ENCODE measurements at regions not wholly inside any gene's neighbourhood (a gene's known extent, or its start where the extent isn't known, plus 50 kb on each side); places are given as distances from the start of the nearest gene placed in this dataset.

GRCh38 chr9:20043035-20043434 lies 254.2 kb upstream of the SLC24A2 start:
- DNase-seq (ENCODE audit: low read depth, low spot score) = peak; percentile 0

- DNase-seq (ENCODE audit: low read depth, low spot score) = no peak
Observed at GRCh38 chr9:20042128-20042711, 253.4 kb upstream of the SLC24A2 start.

DNA sequence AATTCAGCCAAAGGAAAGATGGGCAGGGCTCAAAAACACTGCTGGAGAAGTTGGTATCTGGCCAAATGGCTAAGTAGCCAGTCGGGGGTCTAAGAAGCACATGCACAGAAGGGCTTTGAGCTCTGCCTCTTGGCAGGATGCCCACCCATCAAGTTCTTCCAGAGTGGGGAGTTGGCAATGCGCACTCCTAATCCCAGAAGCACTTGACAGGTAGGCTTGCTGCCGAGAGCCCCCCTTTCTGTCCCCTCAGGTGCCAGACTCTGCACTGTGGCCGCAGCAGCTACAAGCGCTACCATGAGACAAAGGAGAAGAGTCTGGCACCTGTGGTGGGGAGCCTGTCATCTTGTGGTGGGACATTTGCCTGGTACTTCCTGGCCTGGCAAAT lies 252.9 kb upstream of the SLC24A2 start:
- no peak for DNase-seq (ENCODE audit: low read depth, low spot score)

- DNase-seq (ENCODE audit: low read depth, low spot score) = no peak
Observed at GRCh38 chr9:20040991-20041696, 252.3 kb upstream of the SLC24A2 start.

GRCh38 chr9:20037699-20038098 lies 248.9 kb upstream of the SLC24A2 start:
- DNase-seq (ENCODE audit: low read depth, low spot score) = no peak

- DNase-seq (ENCODE audit: low read depth, low spot score) = no peak
Observed at GRCh38 chr9:20033511-20033910, 244.7 kb upstream of the SLC24A2 start.

DNA sequence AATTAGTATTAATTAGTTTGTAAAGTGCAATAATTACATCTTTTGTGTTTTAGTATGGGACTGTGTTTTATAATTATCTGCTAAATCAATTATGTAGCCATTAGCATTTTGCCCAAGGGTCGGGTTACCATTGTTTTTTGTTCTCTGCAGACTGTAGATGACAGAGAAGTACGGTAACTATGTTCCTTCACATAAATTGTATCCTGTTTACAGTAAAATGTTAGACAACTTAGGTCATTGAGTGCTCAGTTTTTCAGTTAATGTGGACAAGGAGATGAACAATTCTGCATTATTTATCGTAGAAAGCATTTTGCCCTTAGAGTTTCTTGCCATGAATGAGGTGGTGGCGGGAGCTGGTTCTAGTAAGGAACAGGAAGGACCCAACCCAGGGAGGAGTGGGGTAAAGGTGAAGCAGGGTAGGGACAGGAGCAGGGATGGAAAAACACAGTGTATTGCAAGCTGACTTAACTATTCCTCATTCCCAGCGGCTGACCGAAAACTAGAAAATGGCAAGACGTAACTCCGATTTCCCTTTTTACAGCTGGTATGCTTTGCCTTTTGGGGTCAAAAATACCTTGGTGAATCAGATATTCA lies 243.7 kb upstream of the SLC24A2 start:
- no peak for DNase-seq (ENCODE audit: low read depth, low spot score)

- no peak for DNase-seq (ENCODE audit: low read depth, low spot score)
Observed at GRCh38 chr9:20031836-20032235, 243.0 kb upstream of the SLC24A2 start.

- DNase-seq (ENCODE audit: low read depth, low spot score) = no peak
Observed at GRCh38 chr9:20030671-20031070, 241.8 kb upstream of the SLC24A2 start.

DNA sequence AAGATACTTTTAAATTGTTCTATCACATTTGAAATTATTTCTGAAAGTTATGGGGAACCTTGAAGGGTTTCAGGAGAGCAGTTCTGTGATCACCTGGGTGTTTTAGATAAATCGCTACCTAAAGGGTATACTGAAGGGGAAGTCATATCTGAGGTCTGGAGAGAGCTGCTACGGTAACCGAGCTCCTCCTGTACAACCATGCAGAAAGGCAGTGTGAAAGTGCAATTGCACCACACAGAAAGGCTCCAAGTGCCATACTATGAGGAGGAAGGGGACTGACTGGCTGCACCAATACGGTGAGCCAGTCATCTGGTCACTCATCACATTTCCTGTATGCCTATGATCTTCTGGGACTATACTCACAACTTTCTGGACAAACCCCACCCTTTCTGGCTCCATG lies 241.4 kb upstream of the SLC24A2 start:
- DNase-seq (ENCODE audit: low read depth, low spot score) = no peak

DNA sequence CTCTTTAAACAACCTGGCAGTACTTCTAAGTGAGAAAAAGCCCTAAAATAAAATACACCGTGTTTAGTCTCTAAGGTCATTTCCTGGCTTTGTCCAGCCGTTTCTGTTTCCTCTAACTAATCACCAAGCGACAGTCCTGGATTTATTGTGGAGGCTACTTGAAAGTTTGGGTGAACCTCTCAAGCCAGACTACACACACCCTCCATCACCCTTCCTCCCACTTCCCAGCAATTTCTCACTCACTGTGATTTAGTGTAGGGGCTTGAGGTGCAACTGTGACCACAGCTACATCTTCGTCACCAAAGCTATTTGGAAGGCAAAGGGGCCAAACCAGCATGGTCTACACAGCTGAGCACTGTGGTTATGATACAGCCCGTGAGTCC lies 240.0 kb upstream of the SLC24A2 start:
- no peak for DNase-seq (ENCODE audit: low read depth, low spot score)

- no peak for DNase-seq (ENCODE audit: low read depth, low spot score)
Observed at GRCh38 chr9:20028192-20028848, 239.5 kb upstream of the SLC24A2 start.

GRCh38 chr9:20023961-20024571 lies 235.2 kb upstream of the SLC24A2 start:
- DNase-seq (ENCODE audit: low read depth, low spot score) = no peak

GRCh38 chr9:20023210-20023905 lies 234.5 kb upstream of the SLC24A2 start:
- no peak for DNase-seq (ENCODE audit: low read depth, low spot score)

GRCh38 chr9:20022410-20022809 lies 233.6 kb upstream of the SLC24A2 start:
- no peak for DNase-seq (ENCODE audit: low read depth, low spot score)

- no peak for DNase-seq (ENCODE audit: low read depth, low spot score)
Observed at GRCh38 chr9:20016611-20017010, 227.8 kb upstream of the SLC24A2 start.

GRCh38 chr9:20015427-20015931 lies 226.6 kb upstream of the SLC24A2 start:
- DNase-seq (ENCODE audit: low read depth, low spot score) = no peak

DNA sequence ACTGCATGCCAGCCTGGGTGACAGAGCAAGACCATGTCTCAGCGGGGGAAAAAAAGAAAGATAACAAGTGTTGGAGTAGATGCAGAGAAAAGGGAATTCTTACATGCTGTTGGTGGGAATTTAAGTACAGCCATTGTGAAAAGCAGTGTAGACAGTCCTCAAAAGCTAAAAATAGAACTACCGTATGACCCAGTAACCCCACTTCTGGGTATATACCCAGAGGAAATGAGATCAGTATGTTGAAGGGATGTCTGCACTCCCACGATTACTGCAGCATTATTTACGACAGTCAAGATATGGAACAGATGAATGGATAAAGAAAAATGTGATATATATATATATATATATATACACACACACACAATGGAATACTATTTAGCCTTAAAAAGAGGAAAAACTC lies 225.3 kb upstream of the SLC24A2 start:
- no peak for DNase-seq (ENCODE audit: low read depth, low spot score)

DNA sequence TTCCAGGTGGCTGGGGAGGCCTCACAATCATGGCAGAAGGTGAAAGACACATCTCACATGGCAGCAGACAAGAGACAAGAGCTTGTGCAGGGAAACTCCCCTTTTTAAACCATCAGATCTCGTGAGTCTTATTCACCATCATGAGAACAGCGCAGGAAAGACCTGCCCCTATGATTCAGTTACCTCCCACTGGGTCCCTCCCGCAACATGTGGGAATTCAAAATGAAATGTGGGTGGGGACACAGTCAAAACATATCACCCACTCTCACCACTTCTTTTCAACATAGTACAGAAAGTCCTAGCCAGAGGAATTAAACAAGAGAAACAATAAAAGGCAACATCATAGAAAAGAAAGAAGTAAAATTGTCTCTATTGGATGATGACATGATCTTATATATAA lies 223.4 kb upstream of the SLC24A2 start:
- no peak for DNase-seq (ENCODE audit: low read depth, low spot score)

- DNase-seq (ENCODE audit: low read depth, low spot score) = no peak
Observed at GRCh38 chr9:20009606-20010005, 220.8 kb upstream of the SLC24A2 start.

DNA sequence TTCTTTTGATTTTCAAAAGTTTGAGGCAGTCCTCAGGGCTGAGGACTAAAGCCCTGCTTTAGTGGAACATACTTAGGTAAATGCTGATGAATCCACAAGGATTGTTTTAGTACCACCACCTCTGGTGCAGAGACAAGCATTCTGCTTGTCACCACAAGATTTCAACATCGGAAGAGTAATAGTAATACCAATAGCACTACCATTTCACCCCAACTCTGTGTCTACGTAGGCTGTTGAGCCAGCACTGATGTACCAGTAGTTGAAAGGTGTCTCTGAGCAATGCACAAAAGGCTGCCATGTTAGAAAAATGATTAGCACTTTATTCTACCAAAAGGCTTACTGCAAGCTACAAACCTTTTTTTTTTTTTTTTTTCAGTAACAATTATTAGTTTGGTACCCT lies 213.2 kb upstream of the SLC24A2 start:
- DNase-seq (ENCODE audit: low read depth, low spot score) = no peak

GRCh38 chr9:20001058-20001457 lies 212.2 kb upstream of the SLC24A2 start:
- no peak for DNase-seq (ENCODE audit: low read depth, low spot score)

All from activated CD4-positive, CD25-positive, alpha-beta regulatory T cell treated with anti-CD3 and anti-CD28 coated beads, Interleukin-2, amount 50 U/mL, for 16 hours (primary cell).